ENCODE measurements at regions not wholly inside any gene's neighbourhood (a gene's known extent, or its start where the extent isn't known, plus 50 kb on each side); places are given as distances from the start of the nearest gene placed in this dataset.
"Not testable (repeated sequence)": the region's sequence is repeated elsewhere in the genome, so short reads cannot be mapped to it uniquely, and the experiment has no call there.

- H3K4me3 ChIP-seq (ENCODE audit: low read depth, low read length) = no peak overlapping the region
- TF ChIP-seq CTCF (IDR thresholded peaks at IDR 0.05; ENCODE audit: low read depth, low read length) = no peak
Measured at GRCh38 chr1:101370488-101370887, 133.7 kb downstream of the S1PR1 start.

DNA sequence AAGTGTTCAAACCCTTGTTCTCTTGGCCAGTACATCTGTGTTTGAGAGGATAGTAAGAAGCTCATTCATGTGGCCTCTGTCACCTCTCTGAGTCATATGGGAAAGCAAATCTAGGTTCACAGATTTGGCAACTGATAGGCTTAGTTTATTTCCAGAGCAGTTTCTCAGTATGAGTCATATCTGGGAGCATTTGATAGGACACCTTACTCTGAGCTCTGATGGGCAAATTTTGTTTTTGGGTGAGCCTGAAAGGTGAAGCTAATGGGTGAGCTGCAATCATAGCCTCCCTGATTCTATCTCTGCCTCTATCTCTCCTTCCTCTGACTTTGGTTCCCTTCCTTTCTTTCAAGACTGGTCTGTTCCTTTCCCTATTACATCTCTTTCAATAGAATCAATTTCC, 134.4 kb downstream of the S1PR1 start:
- TF ChIP-seq CTCF (IDR thresholded peaks at IDR 0.05; ENCODE audit: low read depth, low read length) = no peak
- H3K4me3 ChIP-seq (ENCODE audit: low read depth, low read length) = no peak overlapping the region

DNA sequence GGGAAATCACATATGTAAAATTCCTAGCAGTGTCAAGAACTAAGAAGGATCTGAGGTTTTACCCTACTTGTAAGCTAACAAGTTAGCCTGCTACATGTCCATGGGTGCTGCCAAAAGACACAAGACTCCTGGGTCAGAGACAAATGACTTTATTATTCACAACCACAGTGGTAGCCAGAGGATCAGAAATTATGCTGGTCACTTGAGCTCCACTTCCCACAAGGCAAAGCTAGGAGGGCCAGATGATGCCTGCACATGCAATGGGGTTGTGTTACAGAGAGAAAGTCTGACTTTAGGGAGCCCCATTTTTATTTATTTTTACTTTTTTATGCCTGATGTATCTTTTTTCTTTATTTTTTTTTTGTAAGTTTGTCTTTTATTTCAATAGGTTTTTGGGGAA, 136.8 kb downstream of the S1PR1 start:
- no peak overlapping the region for H3K4me3 ChIP-seq (ENCODE audit: low read depth, low read length)
- TF ChIP-seq CTCF (IDR thresholded peaks at IDR 0.05; ENCODE audit: low read depth, low read length) = no peak

GRCh38 chr1:101375448-101375847, 138.6 kb downstream of the S1PR1 start:
- not testable (repeated sequence) for H3K4me3 ChIP-seq (ENCODE audit: low read depth, low read length)

DNA sequence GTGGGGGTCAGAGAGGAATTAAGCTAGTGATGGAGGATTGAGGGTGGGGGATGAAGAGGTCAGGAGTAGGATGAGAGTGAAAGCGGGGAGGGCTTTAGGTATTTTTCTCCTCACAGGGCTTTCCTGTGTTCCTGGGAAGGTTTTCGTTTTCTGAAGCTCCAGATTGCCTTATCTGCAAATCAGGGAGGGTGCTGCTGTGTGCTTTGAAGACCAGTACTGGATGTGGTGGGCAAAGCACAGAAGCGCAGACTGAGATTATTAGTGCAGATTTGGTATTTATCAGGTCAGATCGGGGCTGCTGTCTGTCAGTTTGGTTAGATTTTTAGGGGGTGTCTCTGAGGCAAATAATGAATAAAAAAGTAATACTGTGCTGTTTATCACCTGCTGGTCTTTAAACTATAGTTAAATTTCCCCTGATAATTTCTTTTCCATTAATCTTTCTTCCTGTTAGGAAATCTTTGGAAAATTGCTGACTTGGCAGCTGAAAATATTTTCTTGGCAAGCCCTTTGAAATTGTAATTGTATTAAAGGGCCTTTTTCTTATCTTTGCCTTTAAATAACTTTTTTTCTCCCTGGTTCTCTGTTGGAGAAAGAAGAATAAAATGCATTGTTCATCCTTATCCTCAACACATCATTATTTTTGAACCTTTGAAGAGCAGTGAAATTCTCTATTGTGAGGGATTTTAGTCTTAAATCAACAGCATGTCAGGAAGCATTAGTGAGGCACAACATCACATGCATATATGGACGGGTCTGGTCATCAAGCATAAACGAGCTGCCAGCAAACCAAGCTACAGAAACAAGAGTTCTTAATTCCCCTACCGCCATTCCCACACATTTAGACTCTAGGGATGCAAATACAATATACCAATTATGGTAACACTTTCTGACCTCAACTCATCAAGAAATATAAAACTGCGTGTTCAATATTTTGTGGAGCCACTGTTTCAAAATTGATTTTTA, 139.6 kb downstream of the S1PR1 start:
- TF ChIP-seq CTCF (IDR thresholded peaks at IDR 0.05; ENCODE audit: low read depth, low read length) = no peak
- no peak overlapping the region for H3K4me3 ChIP-seq (ENCODE audit: low read depth, low read length)

DNA sequence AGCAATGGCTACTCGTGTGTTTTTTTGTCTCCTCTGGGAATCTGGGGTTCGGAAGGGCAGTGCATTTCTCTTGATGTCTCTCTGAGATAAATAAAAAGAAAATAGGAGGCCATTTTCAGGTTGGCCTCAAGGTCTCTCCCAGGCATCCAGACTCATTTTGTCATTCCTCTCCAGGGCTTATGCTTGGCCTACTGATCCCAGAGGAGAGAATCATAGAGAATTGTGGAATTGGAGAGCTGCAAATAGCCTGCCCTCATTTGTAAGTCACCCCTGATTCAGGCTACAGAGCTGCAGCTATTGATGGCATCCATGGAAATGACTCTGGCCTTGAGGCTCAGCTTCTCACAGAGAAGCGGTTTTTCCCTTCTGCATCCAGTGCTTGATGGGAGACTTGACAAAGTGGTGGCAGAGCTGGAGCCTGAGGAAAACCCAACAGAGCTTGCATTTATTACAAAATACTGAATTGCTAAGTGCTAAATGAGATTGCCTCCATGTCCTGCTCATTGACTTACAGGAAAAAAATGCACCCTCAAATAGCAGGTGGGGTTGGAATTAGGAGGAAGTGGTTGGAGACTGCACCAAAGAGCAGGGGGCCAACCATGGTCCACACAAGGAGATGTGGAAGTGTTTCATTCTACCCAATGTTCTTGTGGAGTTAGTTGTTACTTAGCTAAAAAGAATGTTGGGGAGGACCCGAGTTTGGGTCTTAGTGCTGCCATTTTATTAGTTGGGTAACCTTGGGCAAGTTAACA, 140.4 kb downstream of the S1PR1 start:
- TF ChIP-seq CTCF (IDR thresholded peaks at IDR 0.05; ENCODE audit: low read depth, low read length) = no peak
- no peak overlapping the region for H3K4me3 ChIP-seq (ENCODE audit: low read depth, low read length)

DNA sequence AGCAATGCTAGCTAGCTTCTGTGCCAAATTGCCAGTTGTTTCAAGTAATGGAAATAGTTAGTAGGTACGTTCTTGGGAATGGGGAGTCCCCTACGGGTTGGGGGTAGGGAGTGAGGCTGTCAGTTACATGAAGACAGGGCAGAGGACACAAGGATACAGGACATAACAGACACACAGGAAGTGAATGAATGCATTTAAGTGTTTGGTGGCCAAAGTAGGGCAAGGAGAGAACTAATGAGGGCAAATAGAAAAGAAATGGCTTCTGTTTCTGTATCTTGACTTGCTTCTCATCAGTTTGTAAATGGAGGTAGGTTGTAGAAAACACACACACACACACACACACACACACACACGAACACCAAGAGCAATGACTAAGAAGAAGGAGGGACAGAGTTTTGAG, 142.2 kb downstream of the S1PR1 start:
- TF ChIP-seq CTCF (IDR thresholded peaks at IDR 0.05; ENCODE audit: low read depth, low read length) = no peak
- no peak overlapping the region for H3K4me3 ChIP-seq (ENCODE audit: low read depth, low read length)

Data from WI38 (cell line).